Esophagus muscularis mucosa (tissue), 4 donors: ENCODE measurements at regions not wholly inside any gene's neighbourhood (a gene's known extent, or its start where the extent isn't known, plus 50 kb on each side); places are given as distances from the start of the nearest gene placed in this dataset.

Experiments used
- DNase-seq: peaks from one replicate; pipeline ENCODE4 v3.0.0-alpha.2; 2017; ENCODE audit errors: extremely low spot score
- H3K27ac ChIP-seq, 4 donors: fragments of 200-600 bp; sonication (generic); replicated peaks in 1 of 4; 1 replicate in 3 of 4; 2 replicates in 1 of 4; pipeline ENCODE4 v1.5.1; 2016 to 2019; ENCODE audit warnings: mild to moderate bottlenecking in 1 of 4
- H3K27me3 ChIP-seq, 4 donors: fragments of 200-600 bp; sonication (generic); one replicate each; pipeline versions ENCODE4 v1.5.1 to v1.6.0; 2016 to 2019
- H3K36me3 ChIP-seq, 4 donors: fragments of 200-600 bp; sonication (generic); one replicate each; pipeline ENCODE4 v1.5.1; 2016 to 2019
- H3K4me1 ChIP-seq, 4 donors: fragments of 200-600 bp; sonication (generic); one replicate each; pipeline ENCODE4 v1.5.1; 2016 to 2019
- H3K4me3 ChIP-seq, 4 donors: fragments of 200-600 bp; sonication (generic); 1 replicate in 2 of 4; 2 replicates in 2 of 4; pipeline ENCODE4 v1.5.1; 2016 to 2019; ENCODE audit warnings: mild to moderate bottlenecking in 4 of 4, moderate library complexity in 1 of 4
- H3K9me3 ChIP-seq, 4 donors: fragments of 200-600 bp; sonication (generic); 1 replicate in 3 of 4; 2 replicates in 1 of 4; pipeline ENCODE4 v1.5.1; 2016 to 2019
- EP300 ChIP-seq: sonication (generic); formaldehyde crosslinking; IDR thresholded peaks from one replicate; pipeline ENCODE4 v1.6.1; 2017; ENCODE audit warnings: antibody characterized with exemption
- POLR2A ChIP-seq: fragments of 450-650 bp; IDR thresholded peaks from one replicate; pipeline ENCODE4 v1.6.1; 2017; ENCODE audit warnings: antibody characterized with exemption, moderate library complexity, mild to moderate bottlenecking, low read depth
- POLR2AphosphoS5 ChIP-seq, 2 donors: sonication (generic); formaldehyde crosslinking; IDR thresholded peaks; one replicate each; pipeline ENCODE4 v1.6.1; 2017; ENCODE audit warnings: antibody characterized with exemption in 2 of 2
- WGBS: methylation state at CpG from one replicate; pipeline ENCODE4 v1.1.5; 2018; 5-methylcytosine and 5-hydroxymethylcytosine counted together
- intact Hi-C: fragments of 100-400 bp; cut with DNase I; formaldehyde crosslinking; loops from one replicate; pipeline ENCODE4 v1.15.1; 2023
- TF ChIP-seq, protein P1 (sequence below), 3 experiments: fragments of 200-600 bp in 2 of 3; fragments of 450-650 bp in 1 of 3; sonication (generic) in 2 of 3; IDR thresholded peaks; one replicate each; pipeline ENCODE4 v1.5.1; 2017 to 2019; ENCODE audit warnings: antibody characterized with exemption in 3 of 3, mild to moderate bottlenecking in 2 of 3, moderate library complexity in 1 of 3

DNA sequence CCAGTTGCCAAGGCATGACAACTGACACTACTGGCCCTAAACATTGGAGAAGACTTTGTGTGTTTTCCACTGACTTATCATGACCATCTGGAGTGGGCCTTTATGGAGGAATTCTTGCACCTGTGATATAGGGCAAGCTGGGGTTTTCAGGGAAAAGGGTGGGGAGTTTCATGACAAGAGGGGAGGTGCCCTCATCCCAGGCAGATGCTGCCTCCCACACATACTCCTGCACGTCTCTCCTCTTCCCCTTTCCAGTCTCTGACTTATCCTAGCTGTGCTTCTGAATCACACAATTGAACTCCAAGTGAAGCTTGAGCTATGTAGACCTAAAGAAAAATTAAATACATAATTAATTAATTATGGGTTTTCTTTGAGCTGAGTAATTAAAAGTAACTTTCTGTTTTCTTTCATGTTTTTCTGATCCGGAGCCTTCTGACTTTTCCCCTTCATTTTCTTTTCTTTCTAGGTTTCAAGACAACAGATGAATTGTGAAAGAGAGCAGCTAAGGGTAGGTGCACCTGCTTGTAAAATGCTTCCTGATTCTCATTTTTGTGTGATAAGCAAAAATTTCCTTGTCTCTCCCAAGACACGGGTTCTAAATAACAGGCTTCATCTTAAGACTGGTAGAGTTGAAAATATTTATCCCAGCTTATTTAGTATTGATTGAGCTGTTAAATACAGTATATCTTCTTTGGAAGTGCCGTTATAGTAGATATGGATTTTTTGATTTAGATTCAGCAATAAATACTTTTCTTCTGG, 280.9 kb upstream of the RBFOX1 start:
- Histone ChIP-seq H3K27me3 (no peaks in the 10 kb centered on the region), H3K4me1 (no peaks in the 10 kb centered on the region), H3K4me3 (no peak overlapping the region), H3K36me3 (no peaks in the 10 kb centered on the region), H3K27ac (no peak overlapping the region), H3K9me3 (peaks cover 0 to 8% (median 0%) of the 10 kb centered on the region in 4 donors)
- DNase-seq = no peak
- TF ChIP-seq POLR2AphosphoS5 (IDR thresholded peaks at IDR 0.05) (no peak), EP300 (no peak), POLR2A (no peak)
- TF ChIP-seq, protein P1, sequence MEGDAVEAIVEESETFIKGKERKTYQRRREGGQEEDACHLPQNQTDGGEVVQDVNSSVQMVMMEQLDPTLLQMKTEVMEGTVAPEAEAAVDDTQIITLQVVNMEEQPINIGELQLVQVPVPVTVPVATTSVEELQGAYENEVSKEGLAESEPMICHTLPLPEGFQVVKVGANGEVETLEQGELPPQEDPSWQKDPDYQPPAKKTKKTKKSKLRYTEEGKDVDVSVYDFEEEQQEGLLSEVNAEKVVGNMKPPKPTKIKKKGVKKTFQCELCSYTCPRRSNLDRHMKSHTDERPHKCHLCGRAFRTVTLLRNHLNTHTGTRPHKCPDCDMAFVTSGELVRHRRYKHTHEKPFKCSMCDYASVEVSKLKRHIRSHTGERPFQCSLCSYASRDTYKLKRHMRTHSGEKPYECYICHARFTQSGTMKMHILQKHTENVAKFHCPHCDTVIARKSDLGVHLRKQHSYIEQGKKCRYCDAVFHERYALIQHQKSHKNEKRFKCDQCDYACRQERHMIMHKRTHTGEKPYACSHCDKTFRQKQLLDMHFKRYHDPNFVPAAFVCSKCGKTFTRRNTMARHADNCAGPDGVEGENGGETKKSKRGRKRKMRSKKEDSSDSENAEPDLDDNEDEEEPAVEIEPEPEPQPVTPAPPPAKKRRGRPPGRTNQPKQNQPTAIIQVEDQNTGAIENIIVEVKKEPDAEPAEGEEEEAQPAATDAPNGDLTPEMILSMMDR (IDR thresholded peaks at IDR 0.05) = no peak
- 68% methylated on average over 4 of the region's 4 CpGs for WGBS
- intact Hi-C loops = no loop called here

DNA sequence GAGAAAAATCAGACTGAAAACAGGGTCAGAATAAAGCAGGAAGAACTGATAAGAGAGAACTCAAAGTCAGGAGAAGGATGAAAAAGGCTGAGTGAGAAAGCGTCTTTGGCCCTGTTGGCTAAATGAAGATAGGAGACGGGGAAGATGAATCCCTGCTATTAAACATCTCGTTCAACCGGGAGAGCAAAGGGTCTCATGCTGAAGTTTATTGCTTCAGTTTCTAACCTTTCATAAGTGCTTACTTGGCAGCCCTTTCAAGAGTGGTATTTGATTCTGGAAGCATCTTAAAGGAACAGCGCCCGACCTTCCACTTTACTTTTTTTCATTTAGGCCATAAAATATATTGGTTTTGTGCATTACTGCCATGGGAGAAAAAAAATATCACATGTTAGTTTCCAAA, 288.3 kb upstream of the RBFOX1 start:
- Histone ChIP-seq H3K27ac (no peak overlapping the region), H3K4me1 (no peaks in the 10 kb centered on the region), H3K9me3 (peaks cover 0 to 8% (median 0%) of the 10 kb centered on the region in 4 donors), H3K27me3 (no peaks in the 10 kb centered on the region), H3K4me3 (no peak overlapping the region), H3K36me3 (no peaks in the 10 kb centered on the region)
- no peak for TF ChIP-seq POLR2AphosphoS5 (IDR thresholded peaks at IDR 0.05)
- TF ChIP-seq POLR2A = no peak
- no peak for TF ChIP-seq EP300
- TF ChIP-seq, protein P1 (IDR thresholded peaks at IDR 0.05) = no peak
- no peak for DNase-seq
- WGBS = 54% methylated on average over 6 of the region's 6 CpGs
- intact Hi-C loops = no loop called here

DNA sequence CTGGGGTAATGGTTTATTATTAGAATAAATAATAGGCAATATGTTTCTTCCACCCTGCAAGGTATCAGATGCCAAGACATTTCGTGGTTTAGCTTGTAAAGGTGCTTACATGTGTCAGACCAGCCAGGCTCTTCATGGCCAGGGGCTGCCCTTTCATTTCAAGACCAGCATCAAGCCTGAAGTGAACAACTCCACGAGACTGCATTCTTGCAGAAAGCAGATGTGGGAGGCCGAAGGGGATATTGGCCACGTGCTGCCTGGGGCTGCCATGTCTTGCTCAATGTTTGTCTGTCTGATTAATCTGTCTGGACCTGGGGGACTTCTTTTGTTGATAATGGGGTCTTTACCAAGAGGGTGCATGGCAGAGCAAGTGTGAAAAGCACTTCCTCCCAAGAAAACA, 294.2 kb upstream of the RBFOX1 start:
- Histone ChIP-seq H3K9me3 (no peaks in the 10 kb centered on the region), H3K27ac (no peak overlapping the region), H3K4me3 (no peak overlapping the region), H3K36me3 (no peaks in the 10 kb centered on the region), H3K27me3 (no peaks in the 10 kb centered on the region), H3K4me1 (no peaks in the 10 kb centered on the region)
- no peak for DNase-seq
- no peak for TF ChIP-seq EP300
- TF ChIP-seq POLR2AphosphoS5 (IDR thresholded peaks at IDR 0.05) = no peak
- TF ChIP-seq, protein P1 (IDR thresholded peaks at IDR 0.05) = no peak
- no peak for TF ChIP-seq POLR2A
- intact Hi-C loops = no loop called here
- 34% methylated on average over 3 of the region's 4 CpGs for WGBS

DNA sequence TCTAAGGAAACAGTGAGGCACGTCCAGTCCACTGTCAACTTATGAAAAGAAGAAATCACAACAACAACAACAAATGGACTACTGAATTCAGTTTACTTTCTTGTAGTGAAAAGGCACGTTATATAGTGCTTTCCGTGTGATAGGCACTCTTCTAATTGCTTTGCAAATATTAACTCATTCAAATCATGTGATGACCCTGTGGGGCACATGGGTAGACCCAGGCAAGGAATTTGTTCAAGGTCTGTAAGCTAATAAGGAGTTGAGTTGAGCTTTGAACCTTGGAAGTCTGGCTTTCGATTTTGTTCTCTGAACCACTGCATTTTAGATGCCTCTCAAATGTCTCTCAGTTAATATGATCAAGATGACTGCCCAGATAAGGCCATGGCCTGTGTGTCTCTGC, 295.1 kb upstream of the RBFOX1 start:
- intact Hi-C loops = no loop called here
- Histone ChIP-seq H3K27me3 (no peaks in the 10 kb centered on the region), H3K4me3 (no peak overlapping the region), H3K4me1 (no peaks in the 10 kb centered on the region), H3K9me3 (no peaks in the 10 kb centered on the region), H3K36me3 (no peaks in the 10 kb centered on the region), H3K27ac (no peak overlapping the region)
- TF ChIP-seq POLR2A (no peak), POLR2AphosphoS5 (IDR thresholded peaks at IDR 0.05) (no peak), EP300 (no peak)
- TF ChIP-seq, protein P1 (IDR thresholded peaks at IDR 0.05) = no peak
- no peak for DNase-seq
- WGBS = 80% methylated on average over 4 of the region's 4 CpGs

DNA sequence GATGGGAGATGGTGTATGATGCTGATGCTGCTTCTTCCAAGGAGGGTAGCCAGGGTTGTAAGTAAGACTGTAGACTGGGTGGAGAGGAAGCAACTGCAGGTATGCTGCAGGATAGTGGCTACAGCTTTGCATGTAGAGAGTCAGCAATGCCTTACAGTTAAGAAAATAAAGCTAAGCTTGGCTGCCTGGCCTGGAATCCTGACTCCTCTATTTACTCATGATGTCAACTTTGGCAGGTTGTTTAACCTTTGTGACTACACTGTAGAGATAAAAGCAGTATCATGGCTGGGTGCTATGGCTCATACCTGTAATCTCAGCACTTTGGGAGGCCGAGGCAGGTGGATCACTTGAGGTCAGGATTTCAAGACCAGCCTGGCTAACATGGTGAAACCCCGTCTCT, 301.6 kb upstream of the RBFOX1 start:
- H3K4me1 ChIP-seq = no peaks in the 10 kb centered on the region
- H3K36me3 ChIP-seq = no peaks in the 10 kb centered on the region
- peaks cover 0 to under 1% (median 0%) of the 10 kb centered on the region in 4 donors for H3K27me3 ChIP-seq
- TF ChIP-seq EP300 (no peak), POLR2A (no peak), POLR2AphosphoS5 (IDR thresholded peaks at IDR 0.05) (no peak)
- no peak overlapping the region for H3K4me3 ChIP-seq
- H3K27ac ChIP-seq = no peak overlapping the region
- H3K9me3 ChIP-seq = peaks cover 0 to 6% (median 0%) of the 10 kb centered on the region in 4 donors
- DNase-seq = no peak
- intact Hi-C loops = no loop called here
- WGBS = 24% methylated on average over 2 of the region's 2 CpGs
